Activated CD8-positive, alpha-beta T cell treated with anti-CD3 and anti-CD28 coated beads for 36 hours (primary cell): ENCODE measurements at regions not wholly inside any gene's neighbourhood (a gene's known extent, or its start where the extent isn't known, plus 50 kb on each side); places are given as distances from the start of the nearest gene placed in this dataset.

ENCODE experiments used
- ATAC-seq: fragments of 200-7000 bp; cut with Tn5 transposase; one replicate; pipeline ENCODE4 v1.10.0; 2021; ENCODE audit warnings: mild to moderate bottlenecking, moderate library complexity
- CTCF ChIA-PET: fragments of 350-600 bp; sonication (Branson Sonifier 250); formaldehyde crosslinking; loops from one replicate; lab custom pipeline; 2021; ENCODE audit warnings: antibody characterized with exemption; lab: Charles Lee
- POLR2A ChIA-PET: fragments of 350-600 bp; sonication (Branson Sonifier 250); formaldehyde crosslinking; loops from one replicate; lab custom pipeline; 2021; ENCODE audit warnings: antibody characterized with exemption; lab: Charles Lee
- DNase-seq: peaks from one replicate; pipeline ENCODE4 v3.0.0-alpha.2; 2020
- H3K27ac Mint-ChIP-seq: one replicate; pipeline ENCODE4 v1.8.0; 2021; ENCODE audit warnings: mild to moderate bottlenecking, mixed read lengths
- H3K27me3 Mint-ChIP-seq: one replicate; pipeline ENCODE4 v1.8.0; 2021; ENCODE audit warnings: mixed read lengths
- H3K36me3 Mint-ChIP-seq: one replicate; pipeline ENCODE4 v1.8.0; 2021; ENCODE audit warnings: low read depth, mixed read lengths
- H3K4me1 Mint-ChIP-seq: one replicate; pipeline ENCODE4 v1.8.0; 2021; ENCODE audit warnings: low read depth, mixed read lengths
- H3K4me3 Mint-ChIP-seq: one replicate; pipeline ENCODE4 v1.8.0; 2021; ENCODE audit warnings: mild to moderate bottlenecking, moderate library complexity, mixed read lengths
- H3K9me3 Mint-ChIP-seq: one replicate; pipeline ENCODE4 v1.8.0; 2021; ENCODE audit warnings: mixed read lengths
- CTCF ChIP-seq: fragments of 200-600 bp; IDR thresholded peaks from one replicate; pipeline ENCODE4 v1.8.0; 2022; ENCODE audit warnings: antibody characterized with exemption, mild to moderate bottlenecking
- intact Hi-C: fragments of 100-400 bp; cut with micrococcal nuclease; formaldehyde crosslinking; loops from one replicate; pipeline ENCODE4 v1.10.0; 2022

- POLR2A ChIA-PET, result no interaction called here
- CTCF ChIA-PET, result no interaction called here
- TF ChIP-seq CTCF, result no peak
- Mint-ChIP-seq H3K27ac (no peak overlapping the region), H3K27me3 (no peaks in the 10 kb centered on the region), H3K9me3 (no peaks in the 10 kb centered on the region), H3K4me3 (no peak overlapping the region), H3K36me3 (no peaks in the 10 kb centered on the region), H3K4me1 (peaks cover 13% of the 10 kb centered on the region)
- intact Hi-C loops, result no loop called here
- ATAC-seq (no peak), DNase-seq (no peak)
Observed at GRCh38 chr15:62709261-62709660, 333.3 kb upstream of the TPM1 start.

DNA sequence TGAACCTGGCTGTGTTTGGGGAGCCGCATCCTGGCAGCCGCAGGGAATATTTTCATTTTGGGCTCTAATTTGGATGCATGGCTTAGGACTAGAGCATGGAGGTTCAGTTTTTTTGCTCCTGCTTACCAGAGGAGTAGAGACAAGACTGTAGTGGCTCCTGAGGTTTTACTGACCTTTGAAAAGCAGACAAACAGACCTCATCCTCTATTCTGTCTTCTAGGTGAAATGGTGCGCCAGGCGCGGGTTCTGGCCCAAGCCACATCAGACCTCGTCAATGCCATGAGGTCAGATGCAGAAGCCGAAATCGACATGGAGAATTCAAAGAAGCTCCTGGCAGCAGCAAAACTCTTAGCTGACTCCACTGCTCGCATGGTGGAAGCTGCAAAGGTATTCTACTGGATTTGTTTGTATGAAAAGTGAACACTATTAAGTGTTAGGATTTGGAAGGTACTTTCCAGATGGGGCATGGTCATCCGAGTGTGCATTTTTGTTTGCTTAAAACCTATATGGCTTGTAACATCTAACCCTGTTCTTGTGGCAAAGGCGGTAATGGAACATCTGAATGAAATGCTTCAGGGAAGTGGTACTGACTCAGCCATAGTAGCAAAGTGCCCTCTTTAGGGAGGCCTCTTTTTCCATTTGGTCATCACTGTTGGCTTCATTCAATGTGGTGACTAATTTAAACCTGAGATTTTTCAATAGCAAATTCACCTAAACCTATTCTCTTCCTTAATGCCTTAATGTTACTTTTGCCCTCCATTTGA is 330.7 kb upstream of the TPM1 start:
- peak; percentile 70 for DNase-seq
- CTCF ChIA-PET, result interaction anchor here (1.1 kb wide), 1 partner anchor 30 kb away, joined by 4 read pairs; no protein-coding TSS in a partner anchor

GRCh38 chr15:62712455-62712839 is 330.1 kb upstream of the TPM1 start:
- H3K36me3 Mint-ChIP-seq, result no peaks in the 10 kb centered on the region
- no peak overlapping the region for H3K4me3 Mint-ChIP-seq
- H3K4me1 Mint-ChIP-seq, result peaks cover 13% of the 10 kb centered on the region
- intact Hi-C loops, result no loop called here
- POLR2A ChIA-PET, result no interaction called here
- peak overlapping the region; percentile 88 for H3K27ac Mint-ChIP-seq
- ATAC-seq (peak; percentile 59), DNase-seq (peak; percentile 26)
- CTCF ChIA-PET, result no interaction called here
- no peaks in the 10 kb centered on the region for H3K27me3 Mint-ChIP-seq
- H3K9me3 Mint-ChIP-seq, result no peaks in the 10 kb centered on the region
- TF ChIP-seq CTCF, result no peak

More for the DNA sequence above, 330.7 kb upstream of the TPM1 start:
- H3K4me3 Mint-ChIP-seq, result no peak overlapping the region
- H3K27ac Mint-ChIP-seq, result peak overlapping the region; percentile 88
- H3K4me1 Mint-ChIP-seq, result peaks cover 13% of the 10 kb centered on the region
- intact Hi-C loops, result no loop called here
- H3K36me3 Mint-ChIP-seq, result no peaks in the 10 kb centered on the region
- H3K9me3 Mint-ChIP-seq, result no peaks in the 10 kb centered on the region
- TF ChIP-seq CTCF, result no peak
- ATAC-seq, result peak; percentile 92
- POLR2A ChIA-PET, result no interaction called here
- H3K27me3 Mint-ChIP-seq, result no peaks in the 10 kb centered on the region

DNA sequence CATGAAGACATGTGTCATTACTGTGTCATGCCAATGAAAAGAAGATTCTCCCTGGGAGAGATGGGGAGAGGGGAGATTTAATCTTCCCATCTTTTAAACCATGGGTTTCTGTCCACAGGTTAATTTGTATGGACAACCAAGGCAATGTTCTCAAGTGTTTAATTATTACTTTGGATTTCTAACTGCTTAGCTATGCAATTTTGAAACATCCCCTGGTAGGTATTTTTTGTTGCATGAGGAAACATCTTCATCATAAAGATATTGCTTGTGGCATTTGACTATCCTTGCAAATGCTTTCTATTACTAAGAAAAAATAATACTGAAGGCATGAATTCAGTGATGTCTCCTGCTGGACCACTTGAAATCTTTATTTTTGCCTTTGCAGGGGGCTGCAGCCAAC is 326.6 kb upstream of the TPM1 start:
- Mint-ChIP-seq H3K4me3 (no peak overlapping the region), H3K27ac (no peak overlapping the region), H3K27me3 (no peaks in the 10 kb centered on the region), H3K36me3 (no peaks in the 10 kb centered on the region), H3K9me3 (no peaks in the 10 kb centered on the region), H3K4me1 (peaks cover 13% of the 10 kb centered on the region)
- no peak for TF ChIP-seq CTCF
- ATAC-seq (no peak), DNase-seq (no peak)
- intact Hi-C loops, result no loop called here
- ChIA-PET POLR2A (no interaction called here), CTCF (interaction anchor here (1.2 kb wide), 1 partner anchor 26 kb away, joined by 3 read pairs; no protein-coding TSS in a partner anchor)

DNA sequence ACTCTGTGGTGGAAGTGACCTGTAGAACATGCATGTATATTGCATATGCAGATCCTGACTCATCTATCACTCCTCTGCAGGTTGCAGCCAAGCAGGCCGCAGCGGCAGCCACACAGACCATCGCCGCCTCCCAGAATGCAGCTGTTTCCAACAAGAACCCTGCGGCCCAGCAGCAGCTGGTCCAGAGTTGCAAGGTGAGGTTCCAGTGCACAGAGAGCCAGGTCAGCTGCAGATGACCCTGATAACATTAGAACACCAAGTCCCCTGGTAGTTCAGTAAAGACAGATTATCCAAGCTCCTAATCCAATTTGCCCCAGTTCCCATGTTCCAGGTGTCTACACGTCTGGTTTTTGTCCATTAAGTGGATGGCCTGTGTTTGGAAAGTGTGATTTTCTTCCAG is 325.1 kb upstream of the TPM1 start:
- H3K36me3 Mint-ChIP-seq, result no peaks in the 10 kb centered on the region
- no peak overlapping the region for H3K27ac Mint-ChIP-seq
- H3K27me3 Mint-ChIP-seq, result no peaks in the 10 kb centered on the region
- no peak for TF ChIP-seq CTCF
- no peaks in the 10 kb centered on the region for H3K9me3 Mint-ChIP-seq
- no peak overlapping the region for H3K4me3 Mint-ChIP-seq
- POLR2A ChIA-PET, result no interaction called here
- H3K4me1 Mint-ChIP-seq, result peaks cover 2% of the 10 kb centered on the region
- DNase-seq (no peak), ATAC-seq (no peak)
- CTCF ChIA-PET, result no interaction called here
- intact Hi-C loops, result no loop called here
